Lower leg skin (tissue), 4 donors: ENCODE measurements at regions not wholly inside any gene's neighbourhood (a gene's known extent, or its start where the extent isn't known, plus 50 kb on each side); places are given as distances from the start of the nearest gene placed in this dataset.
"Not testable (repeated sequence)": the region's sequence is repeated elsewhere in the genome, so short reads cannot be mapped to it uniquely, and the experiment has no call there.

Experiments used
- DNase-seq, 2 donors: peaks; one replicate each; pipeline ENCODE4 v3.0.0-alpha.2; 2019; ENCODE audit warnings: low spot score in 2 of 2
- H3K4me3 ChIP-seq: fragments of 200-600 bp; sonication (generic); 2 replicates; pipeline ENCODE4 v1.5.1; 2017; ENCODE audit warnings: mild to moderate bottlenecking, low read depth; ENCODE audit not compliant: poor library complexity, severe bottlenecking
- CTCF ChIP-seq, 3 donors: fragments of 450-650 bp; IDR thresholded peaks; one replicate each; pipeline ENCODE4 v1.5.1; 2016; ENCODE audit warnings: antibody characterized with exemption in 3 of 3, mild to moderate bottlenecking in 3 of 3, moderate library complexity in 2 of 3
- POLR2A ChIP-seq, 2 donors: fragments of 450-650 bp; IDR thresholded peaks; one replicate each; pipeline ENCODE4 v1.6.1; 2016 to 2017; ENCODE audit warnings: antibody characterized with exemption in 2 of 2, mild to moderate bottlenecking in 1 of 2, moderate library complexity in 1 of 2
- WGBS, 2 donors: methylation state at CpG; one replicate each; pipeline ENCODE4 v1.1.5; 2018; 5-methylcytosine and 5-hydroxymethylcytosine counted together
- intact Hi-C: fragments of 100-400 bp; cut with DNase I; formaldehyde crosslinking; loops from one replicate; pipeline ENCODE4 v1.15.0; 2023; ENCODE audit warnings: low total_unique reads

- H3K4me3 ChIP-seq, result no peak overlapping the region
- intact Hi-C loops, result loop anchor here (10.0 kb wide), 1 partner anchor 944 kb away; no protein-coding TSS in a partner anchor
- TF ChIP-seq POLR2A (IDR thresholded peaks at IDR 0.05) (no peak), CTCF (IDR thresholded peaks at IDR 0.05) (no peak)
- 79 to 85% methylated on average over 6 of the region's 6 CpGs for WGBS, 2 donors
- no peak for DNase-seq
Measured at GRCh38 chr1:29388884-29389283, 152.6 kb downstream of the PTPRU start.

- DNase-seq, result peak in 1 of 2 donors; percentile 9
- 90% methylated on average over 2 of the region's 2 CpGs for WGBS, 2 donors
- TF ChIP-seq POLR2A (IDR thresholded peaks at IDR 0.05) (no peak), CTCF (IDR thresholded peaks at IDR 0.05) (no peak)
Measured at GRCh38 chr1:29388170-29388569, 151.8 kb downstream of the PTPRU start.

GRCh38 chr1:29387210-29387609, 150.9 kb downstream of the PTPRU start:
- peak in 1 of 2 donors; percentile 17 for DNase-seq
- intact Hi-C loops, result loop anchor here (10.0 kb wide), 1 partner anchor 942 kb away; no protein-coding TSS in a partner anchor
- TF ChIP-seq CTCF (IDR thresholded peaks at IDR 0.05) (no peak), POLR2A (IDR thresholded peaks at IDR 0.05) (no peak)
- no peak overlapping the region for H3K4me3 ChIP-seq
- WGBS, 2 donors, result 63 to 80% methylated on average over 3 of the region's 3 CpGs

More at GRCh38 chr1:29388170-29388569, 151.8 kb downstream of the PTPRU start:
- H3K4me3 ChIP-seq, result no peak overlapping the region
- intact Hi-C loops, result loop anchor here (10.0 kb wide), 1 partner anchor 943 kb away; no protein-coding TSS in a partner anchor

- 94 to 100% methylated on average over 1 of the region's 1 CpG for WGBS, 2 donors
Measured at GRCh38 chr1:29386453-29386852, 150.1 kb downstream of the PTPRU start.

GRCh38 chr1:29385966-29386365, 149.6 kb downstream of the PTPRU start:
- no peak for TF ChIP-seq POLR2A (IDR thresholded peaks at IDR 0.05)
- TF ChIP-seq CTCF (IDR thresholded peaks at IDR 0.05), result no peak
- no peak overlapping the region for H3K4me3 ChIP-seq
- DNase-seq, result peak in 1 of 2 donors; percentile 15
- WGBS, 2 donors, result 80 to 89% methylated on average over 5 of the region's 5 CpGs
- intact Hi-C loops, result loop anchor here (10.0 kb wide), 1 partner anchor 941 kb away; no protein-coding TSS in a partner anchor

More at GRCh38 chr1:29386453-29386852, 150.1 kb downstream of the PTPRU start:
- not testable (repeated sequence) for H3K4me3 ChIP-seq, DNase-seq
- intact Hi-C loops, result loop anchor here (10.0 kb wide), 1 partner anchor 942 kb away; no protein-coding TSS in a partner anchor

GRCh38 chr1:29384496-29385015, 148.2 kb downstream of the PTPRU start:
- WGBS, 2 donors, result 54 to 61% methylated on average over 7 to 9 of the region's 9 CpGs
- H3K4me3 ChIP-seq, result no peak overlapping the region
- intact Hi-C loops, result loop anchor here (10.0 kb wide), 1 partner anchor 940 kb away; no protein-coding TSS in a partner anchor
- DNase-seq, result peak in 1 of 2 donors; percentile 61
- TF ChIP-seq CTCF (IDR thresholded peaks at IDR 0.05) (no peak), POLR2A (IDR thresholded peaks at IDR 0.05) (no peak)
